ENCODE measurements at regions not wholly inside any gene's neighbourhood (a gene's known extent, or its start where the extent isn't known, plus 50 kb on each side); places are given as distances from the start of the nearest gene placed in this dataset.

GRCh38 chr10:118394301-118395200 lies 52.4 kb upstream of the FAM204A start (continued):
- no peak for TF ChIP-seq PRDM15 (CRISPR knock-in tag; IDR thresholded peaks at IDR 0.05)

GRCh38 chr10:118392761-118393160 lies 50.6 kb upstream of the FAM204A start:
- no peak overlapping the region for H3K4me3 Mint-ChIP-seq
- H3K36me3 Mint-ChIP-seq = no peaks in the 10 kb centered on the region
- ATAC-seq = no peak; the same call in 1 of the 2 replicates
- H3K9me3 Mint-ChIP-seq = peaks cover 24% of the 10 kb centered on the region
- H3K27me3 Mint-ChIP-seq (ENCODE audit: low read depth) = peaks cover 3% of the 10 kb centered on the region; the same call in 1 of the 2 replicates
- TF ChIP-seq ZBTB21 (CRISPR knock-in tag; IDR thresholded peaks at IDR 0.05; ENCODE audit: borderline replicate concordance) (no peak), ARID4B (CRISPR knock-in tag; IDR thresholded peaks at IDR 0.05; ENCODE audit: borderline replicate concordance) (no peak), STAT6 (CRISPR knock-in tag; conservative IDR thresholded peaks at IDR 0.05; ENCODE audit: low read depth) (no peak), JAZF1 (CRISPR knock-in tag; IDR thresholded peaks at IDR 0.05) (no peak), SMAD4 (CRISPR knock-in tag; IDR thresholded peaks at IDR 0.05) (no peak), E2F1 (CRISPR knock-in tag; IDR thresholded peaks at IDR 0.05) (no peak), RORB (CRISPR knock-in tag; IDR thresholded peaks at IDR 0.05) (no peak), ZMAT4 (CRISPR knock-in tag; IDR thresholded peaks at IDR 0.05) (no peak)
- no peak overlapping the region for H3K27ac Mint-ChIP-seq
- no peak for DNase-seq (ENCODE audit: low spot score)
- POLR2A ChIA-PET = no interaction called here
- CTCF ChIA-PET = no interaction called here
- H3K4me1 Mint-ChIP-seq = peaks cover 15% of the 10 kb centered on the region
